K562 (cell line): ENCODE measurements at regions not wholly inside any gene's neighbourhood (a gene's known extent, or its start where the extent isn't known, plus 50 kb on each side); places are given as distances from the start of the nearest gene placed in this dataset.

Experiments used
- ATAC-seq: fragments of 200-7000 bp; cut with Tn5 transposase; 3 replicates; pipeline ENCODE4 v1.9.1; 2020; ENCODE audit warnings: moderate library complexity
- BruUV-seq: library from RNA; stranded (reverse); fragments of 400-500 nt; replicated peaks from 2 replicates; lab custom pipeline; 2021; lab: Mats Ljungman, UMichigan
- CTCF ChIA-PET: fragments of 300-600 bp; formaldehyde crosslinking; extraction: SDS; loops from one replicate; lab custom pipeline; 2021; ENCODE audit warnings: low intra/inter-chr PET ratio; lab: Yijun Ruan, JAX
- POLR2A ChIA-PET: fragments of 300-600, 350-650 bp; sonication (Branson Sonifier 250); formaldehyde crosslinking; extraction: SDS; loops from one replicate; lab custom pipeline; 2021; ENCODE audit warnings: antibody characterized with exemption, inconsistent platforms; lab: Yijun Ruan, JAX
- DNase-seq, 4 experiments: peaks; one replicate each; pipeline versions ENCODE4 v3.0.0 to v3.0.0-alpha.2; 2011 to 2018; ENCODE audit warnings: low spot score in 3 of 4, mixed read lengths in 3 of 4; ENCODE audit errors: extremely low read depth in 1 of 4
- FAIRE-seq: peaks from 2 replicates; lab custom pipeline; 2011; peaks lifted over from hg19 to GRCh38; lab: Jason Lieb, UNC
- H2AFZ ChIP-seq: 2 replicates; pipeline ENCODE4 v1.6.0; 2011; ENCODE audit warnings: low read depth, low read length, control low read depth, inconsistent platforms
- H3K27ac ChIP-seq: fragments of 200-600 bp; 3 replicates; pipeline ENCODE4 v1.8.0; 2011; ENCODE audit warnings: low read depth, mild to moderate bottlenecking, control low read depth, inconsistent platforms, low read length, moderate library complexity, mixed read lengths; ENCODE audit errors: extremely low read depth
- H3K27me3 ChIP-seq, 2 experiments: fragments of 300-600 bp in 1 of 2; 2 replicates in 1 of 2; 3 replicates in 1 of 2; pipeline versions ENCODE4 v1.6.0 to v1.8.0; 2011; ENCODE audit warnings: inconsistent platforms in 2 of 2, low read length in 2 of 2, mild to moderate bottlenecking in 1 of 2, mixed read lengths in 1 of 2, moderate library complexity in 1 of 2; ENCODE audit not compliant: control insufficient read depth in 2 of 2, insufficient read depth in 2 of 2
- H3K36me3 ChIP-seq: fragments of 300-600 bp; 3 replicates; pipeline ENCODE4 v1.8.0; 2011; ENCODE audit warnings: mild to moderate bottlenecking, low read length, inconsistent platforms; ENCODE audit not compliant: control insufficient read depth, insufficient read depth
- H3K4me1 ChIP-seq, 2 experiments: fragments of 200-600 bp in 1 of 2; replicated peaks in 1 of 2; 2 replicates in 1 of 2; 3 replicates in 1 of 2; pipeline versions ENCODE4 v1.5.1 to v1.8.0; 2011; ENCODE audit warnings: inconsistent platforms in 2 of 2, low read length in 2 of 2, mild to moderate bottlenecking in 1 of 2, mixed read lengths in 1 of 2, moderate library complexity in 1 of 2; ENCODE audit not compliant: control insufficient read depth in 2 of 2, insufficient read depth in 2 of 2
- H3K4me2 ChIP-seq: 2 replicates; pipeline ENCODE4 v1.6.1; 2011; ENCODE audit warnings: low read length, control low read depth, inconsistent platforms, mixed read lengths; ENCODE audit not compliant: insufficient read depth
- H3K4me3 ChIP-seq: fragments of 200-600 bp; sonication (generic), shearing (Covaris generic); 2 replicates; pipeline ENCODE4 v1.5.1; 2016; ENCODE audit warnings: control low read depth, inconsistent platforms
- H3K79me2 ChIP-seq: fragments of 200-600 bp; 3 replicates; pipeline ENCODE4 v1.8.0; 2011; ENCODE audit warnings: low read length, inconsistent platforms; ENCODE audit not compliant: control insufficient read depth, insufficient read depth
- H3K9ac ChIP-seq, 2 experiments: 2 replicates each; pipeline versions ENCODE4 v1.6.0 to v1.6.1; 2011; ENCODE audit warnings: low read depth in 2 of 2, low read length in 2 of 2, control low read depth in 1 of 2, inconsistent platforms in 1 of 2, mild to moderate bottlenecking in 1 of 2, mixed read lengths in 1 of 2; ENCODE audit not compliant: insufficient read depth in 1 of 2
- H3K9me1 ChIP-seq: one replicate; pipeline ENCODE4 v1.6.0; 2011; ENCODE audit warnings: inconsistent platforms, mild to moderate bottlenecking, low read length, moderate library complexity; ENCODE audit not compliant: control insufficient read depth, insufficient read depth
- H3K9me3 ChIP-seq: replicated peaks from 2 replicates; pipeline ENCODE4 v1.5.1; 2011; ENCODE audit warnings: low read depth, low read length, inconsistent platforms; ENCODE audit not compliant: control insufficient read depth, insufficient read depth
- H4K20me1 ChIP-seq: replicated peaks from 2 replicates; pipeline ENCODE4 v1.6.1; 2011; ENCODE audit warnings: low read length, inconsistent platforms, mixed read lengths; ENCODE audit not compliant: control insufficient read depth, insufficient read depth
- ARID3B ChIP-seq: fragments of 250-450 bp; sonication (Bioruptor Pico); IDR thresholded peaks from 2 replicates; pipeline ENCODE4 v1.4.0; 2020; ENCODE audit warnings: borderline replicate concordance
- ATF4 ChIP-seq: fragments of 450-650 bp; formaldehyde crosslinking; IDR thresholded peaks from 2 replicates; pipeline ENCODE4 v1.4.0; 2022; ENCODE audit warnings: mild to moderate bottlenecking, moderate library complexity
- GATAD2A ChIP-seq: fragments of 450-650 bp; IDR thresholded peaks from 2 replicates; pipeline ENCODE4 v1.6.1; 2017
- HDAC3 ChIP-seq: fragments of 450-650 bp; IDR thresholded peaks from 2 replicates; pipeline ENCODE4 v1.6.1; 2018; ENCODE audit warnings: borderline replicate concordance, mild to moderate bottlenecking, moderate library complexity; ENCODE audit not compliant: partially characterized antibody
- HNRNPL ChIP-seq: fragments of 200-400 bp; formaldehyde crosslinking; IDR thresholded peaks from 2 replicates; pipeline ENCODE4 v1.6.1; 2017; ENCODE audit warnings: low read depth, mild to moderate bottlenecking, low read length
- HOXB6 ChIP-seq: fragments of 250-450 bp; sonication (Bioruptor Pico); IDR thresholded peaks from 2 replicates; pipeline ENCODE4 v1.5.1; 2022; ENCODE audit warnings: mild to moderate bottlenecking, borderline replicate concordance
- MXI1 ChIP-seq: IDR thresholded peaks from 2 replicates; pipeline ENCODE4 v1.6.1; 2011; ENCODE audit warnings: low read depth, mild to moderate bottlenecking, improper control_type of control experiment, low read length
- NFRKB ChIP-seq: fragments of 450-650 bp; IDR thresholded peaks from 2 replicates; pipeline ENCODE4 v1.6.1; 2016; ENCODE audit warnings: low read depth
- NR3C1 ChIP-seq: sonication (generic); formaldehyde crosslinking; IDR thresholded peaks from 2 replicates; pipeline ENCODE4 v1.8.1; 2022; ENCODE audit warnings: missing genetic modification reagents
- PBX2 ChIP-seq, 2 experiments: IDR thresholded peaks in 1 of 2; conservative IDR thresholded peaks in 1 of 2; 2 replicates each; pipeline ENCODE4 v1.6.1; 2016; ENCODE audit warnings: low read depth in 2 of 2, mild to moderate bottlenecking in 1 of 2, missing compliant biosample characterization in 1 of 2, missing genetic modification characterization in 1 of 2, moderate library complexity in 1 of 2
- RBM39 ChIP-seq: fragments of 200-400 bp; formaldehyde crosslinking; optimal IDR thresholded peaks from 2 replicates; pipeline ENCODE3; 2018; ENCODE audit warnings: low read depth, low read length
- TCF15 ChIP-seq: fragments of 250-450 bp; sonication (Bioruptor Pico); IDR thresholded peaks from 2 replicates; pipeline ENCODE4 v1.8.0; 2022; ENCODE audit warnings: moderate library complexity, mild to moderate bottlenecking, inconsistent platforms
- ZNF121 ChIP-seq: sonication (generic); formaldehyde crosslinking; conservative IDR thresholded peaks from 2 replicates; pipeline ENCODE4 v1.8.0; 2022; ENCODE audit warnings: missing genetic modification reagents
- WGBS: fragments of 100-300 bp; shearing (Covaris generic); methylation state at CpG from one replicate; pipeline ENCODE4 v1.1.6; 2016; ENCODE audit warnings: low coverage, mixed read lengths; ENCODE audit not compliant: insufficient coverage; ENCODE audit errors: missing lambda C conversion rate; 5-methylcytosine and 5-hydroxymethylcytosine counted together
- in situ Hi-C: fragments of 300-500 bp; cut with MboI; formaldehyde crosslinking; loops from 4 replicates; pipeline ENCODE4 v1.15.0; 2018; ENCODE audit warnings: inconsistent platforms, mixed read lengths
- intact Hi-C: fragments of 100-400 bp; cut with micrococcal nuclease; formaldehyde crosslinking; loops from 2 replicates; pipeline ENCODE4 v1.14.2; 2022

GRCh38 chrY:19042984-19043442 lies 269.5 kb upstream of the HSFY2 start:
- H3K4me2 ChIP-seq, result no peak overlapping the region
- no peaks in the 10 kb centered on the region for H3K9me1 ChIP-seq
- no peaks in the 10 kb centered on the region for H3K27me3 ChIP-seq
- in situ Hi-C loops (no loop called here), intact Hi-C loops (no loop called here)
- H3K79me2 ChIP-seq, result no peaks in the 10 kb centered on the region
- POLR2A ChIA-PET, result no interaction called here
- ATAC-seq (no peak), DNase-seq (no peak), FAIRE-seq (no peak)
- no peaks in the 10 kb centered on the region for H3K36me3 ChIP-seq
- no TSS peak for BruUV-seq
- no peak for TF ChIP-seq ZNF121 (CRISPR knock-in tag)
- TF ChIP-seq PBX2 (CRISPR knock-in tag; IDR thresholded peaks at IDR 0.05; ENCODE audit: low read depth), result no peak
- no peak for TF ChIP-seq PBX2 (tag; conservative IDR thresholded peaks at IDR 0.05; ENCODE audit: low read depth)
- TF ChIP-seq HDAC3, result no peak
- no peak for TF ChIP-seq HNRNPL
- no peak for TF ChIP-seq ARID3B
- no peak for TF ChIP-seq ATF4
- no peak for TF ChIP-seq NR3C1 (CRISPR knock-in tag)
- TF ChIP-seq TCF15 (CRISPR knock-in tag), result no peak
- TF ChIP-seq NFRKB, result no peak
- no peak for TF ChIP-seq GATAD2A
- no peak for TF ChIP-seq RBM39
- no peak for TF ChIP-seq MXI1
- TF ChIP-seq HOXB6 (CRISPR knock-in tag), result no peak
- no peaks in the 10 kb centered on the region for H4K20me1 ChIP-seq
- H3K4me1 ChIP-seq, result no peaks in the 10 kb centered on the region
- H2AFZ ChIP-seq, result no peak overlapping the region
- H3K27ac ChIP-seq, result no peak overlapping the region
- H3K4me3 ChIP-seq, result no peak overlapping the region
- H3K9ac ChIP-seq, result no peak overlapping the region
- no peaks in the 10 kb centered on the region for H3K9me3 ChIP-seq
- CTCF ChIA-PET, result no interaction called here
- no CpG with 5 or more reads among the region's 26 CpGs for WGBS
